Breast epithelium (tissue), 4 donors: ENCODE measurements at regions not wholly inside any gene's neighbourhood (a gene's known extent, or its start where the extent isn't known, plus 50 kb on each side); places are given as distances from the start of the nearest gene placed in this dataset.

Source experiments
- DNase-seq, 2 donors: peaks; one replicate each; pipeline ENCODE4 v3.0.0-alpha.2; 2019; ENCODE audit warnings: low spot score in 2 of 2
- H3K27ac ChIP-seq, 2 donors: fragments of 200-600 bp; sonication (generic) in 1 of 2; one replicate each; pipeline ENCODE4 v1.5.1; 2016 to 2019; ENCODE audit warnings: mild to moderate bottlenecking in 1 of 2
- H3K27me3 ChIP-seq, 2 donors: fragments of 200-600 bp; sonication (generic) in 1 of 2; one replicate each; pipeline versions ENCODE4 v1.5.1 to v1.6.0; 2017 to 2019; ENCODE audit warnings: control low read depth in 1 of 2, mild to moderate bottlenecking in 1 of 2
- H3K36me3 ChIP-seq: fragments of 200-600 bp; one replicate; pipeline ENCODE4 v1.5.1; 2019
- H3K4me1 ChIP-seq, 2 donors: fragments of 200-600 bp; sonication (generic); one replicate each; pipeline ENCODE4 v1.5.1; 2016 to 2019; ENCODE audit warnings: control low read depth in 1 of 2
- H3K4me3 ChIP-seq, 3 donors: fragments of 200-600 bp; sonication (generic); 1 replicate in 2 of 3; 2 replicates in 1 of 3; pipeline ENCODE4 v1.5.1; 2016 to 2019; ENCODE audit warnings: mild to moderate bottlenecking in 3 of 3, moderate library complexity in 2 of 3
- H3K9me3 ChIP-seq, 2 donors: fragments of 200-600 bp; sonication (generic) in 1 of 2; one replicate each; pipeline ENCODE4 v1.5.1; 2016 to 2019; ENCODE audit warnings: control low read depth in 1 of 2
- CTCF ChIP-seq, 3 donors: fragments of 450-650 bp; IDR thresholded peaks; one replicate each; pipeline ENCODE4 v1.5.1; 2016 to 2017; ENCODE audit warnings: antibody characterized with exemption in 3 of 3, mild to moderate bottlenecking in 3 of 3, moderate library complexity in 3 of 3
- POLR2A ChIP-seq: fragments of 450-650 bp; IDR thresholded peaks from one replicate; pipeline ENCODE4 v1.6.1; 2016; ENCODE audit warnings: antibody characterized with exemption, mild to moderate bottlenecking, moderate library complexity
- POLR2AphosphoS5 ChIP-seq, 3 donors: sonication (generic); formaldehyde crosslinking; IDR thresholded peaks; one replicate each; pipeline ENCODE4 v1.6.1; 2017; ENCODE audit warnings: antibody characterized with exemption in 3 of 3
- intact Hi-C: fragments of 100-400 bp; cut with DNase I; formaldehyde crosslinking; loops from one replicate; pipeline ENCODE4 v1.15.1; 2023; ENCODE audit warnings: low total_unique reads

- Histone ChIP-seq H3K27me3 (no peaks in the 10 kb centered on the region), H3K27ac (no peak overlapping the region), H3K36me3 (no peaks in the 10 kb centered on the region), H3K4me3 (no peak overlapping the region), H3K4me1 (no peaks in the 10 kb centered on the region), H3K9me3 (no peaks in the 10 kb centered on the region)
- no peak for DNase-seq
- intact Hi-C loops: no loop called here
- TF ChIP-seq POLR2A: no peak
- no peak for TF ChIP-seq CTCF (IDR thresholded peaks at IDR 0.05)
- TF ChIP-seq POLR2AphosphoS5 (IDR thresholded peaks at IDR 0.05): no peak
Measured at GRCh38 chr18:70523792-70524182, 234.9 kb downstream of the SOCS6 start.

- DNase-seq: no peak
- no peak for TF ChIP-seq POLR2AphosphoS5 (IDR thresholded peaks at IDR 0.05)
- no peak for TF ChIP-seq CTCF (IDR thresholded peaks at IDR 0.05)
- TF ChIP-seq POLR2A: no peak
- intact Hi-C loops: no loop called here
- no peaks in the 10 kb centered on the region for H3K9me3 ChIP-seq
- H3K4me1 ChIP-seq: no peaks in the 10 kb centered on the region
- H3K4me3 ChIP-seq: no peak overlapping the region
- no peaks in the 10 kb centered on the region for H3K36me3 ChIP-seq
- H3K27me3 ChIP-seq: no peaks in the 10 kb centered on the region
- no peak overlapping the region for H3K27ac ChIP-seq
Measured at GRCh38 chr18:70523035-70523791, 234.4 kb downstream of the SOCS6 start.

- H3K27ac ChIP-seq: no peak overlapping the region
- TF ChIP-seq POLR2AphosphoS5 (IDR thresholded peaks at IDR 0.05) (no peak), CTCF (IDR thresholded peaks at IDR 0.05) (no peak), POLR2A (no peak)
- DNase-seq: no peak
- intact Hi-C loops: no loop called here
- no peak overlapping the region for H3K4me3 ChIP-seq
- H3K9me3 ChIP-seq: no peaks in the 10 kb centered on the region
- H3K27me3 ChIP-seq: no peaks in the 10 kb centered on the region
- H3K4me1 ChIP-seq: no peaks in the 10 kb centered on the region
- H3K36me3 ChIP-seq: no peaks in the 10 kb centered on the region
Measured at GRCh38 chr18:70522183-70522680, 233.4 kb downstream of the SOCS6 start.

- H3K9me3 ChIP-seq: no peaks in the 10 kb centered on the region
- DNase-seq: no peak
- H3K27ac ChIP-seq: no peak overlapping the region
- H3K36me3 ChIP-seq: no peaks in the 10 kb centered on the region
- no peaks in the 10 kb centered on the region for H3K27me3 ChIP-seq
- intact Hi-C loops: no loop called here
- no peaks in the 10 kb centered on the region for H3K4me1 ChIP-seq
- no peak for TF ChIP-seq POLR2AphosphoS5 (IDR thresholded peaks at IDR 0.05)
- TF ChIP-seq POLR2A: no peak
- no peak for TF ChIP-seq CTCF (IDR thresholded peaks at IDR 0.05)
- no peak overlapping the region for H3K4me3 ChIP-seq
Measured at GRCh38 chr18:70520867-70521266, 232.0 kb downstream of the SOCS6 start.

- intact Hi-C loops: loop anchor here (10.0 kb wide), 1 partner anchor 1781 kb away; no protein-coding TSS in a partner anchor
- H3K9me3 ChIP-seq: no peaks in the 10 kb centered on the region
- H3K4me1 ChIP-seq: no peaks in the 10 kb centered on the region
- H3K27me3 ChIP-seq: no peaks in the 10 kb centered on the region
- H3K27ac ChIP-seq: no peak overlapping the region
- no peaks in the 10 kb centered on the region for H3K36me3 ChIP-seq
- no peak overlapping the region for H3K4me3 ChIP-seq
- TF ChIP-seq POLR2A (no peak), CTCF (IDR thresholded peaks at IDR 0.05) (no peak), POLR2AphosphoS5 (IDR thresholded peaks at IDR 0.05) (no peak)
- DNase-seq: no peak
Measured at GRCh38 chr18:70513502-70514171, 224.8 kb downstream of the SOCS6 start.
